Body of pancreas (tissue), 4 donors: ENCODE measurements at regions not wholly inside any gene's neighbourhood (a gene's known extent, or its start where the extent isn't known, plus 50 kb on each side); places are given as distances from the start of the nearest gene placed in this dataset.

Experiments used
- POLR2A ChIP-seq, 3 donors: fragments of 450-650 bp; IDR thresholded peaks; one replicate each; pipeline ENCODE4 v1.6.1; 2016; ENCODE audit warnings: antibody characterized with exemption in 3 of 3, mild to moderate bottlenecking in 2 of 3
- TF ChIP-seq, protein P1 (sequence below), 7 experiments: fragments of 450-650 bp in 4 of 7; fragments of 200-600 bp in 3 of 7; sonication (generic) in 3 of 7; IDR thresholded peaks; one replicate each; pipeline ENCODE4 v1.5.1; 2016 to 2019; ENCODE audit warnings: antibody characterized with exemption in 7 of 7

- TF ChIP-seq POLR2A (IDR thresholded peaks at IDR 0.05): no peak
- TF ChIP-seq, protein P1, sequence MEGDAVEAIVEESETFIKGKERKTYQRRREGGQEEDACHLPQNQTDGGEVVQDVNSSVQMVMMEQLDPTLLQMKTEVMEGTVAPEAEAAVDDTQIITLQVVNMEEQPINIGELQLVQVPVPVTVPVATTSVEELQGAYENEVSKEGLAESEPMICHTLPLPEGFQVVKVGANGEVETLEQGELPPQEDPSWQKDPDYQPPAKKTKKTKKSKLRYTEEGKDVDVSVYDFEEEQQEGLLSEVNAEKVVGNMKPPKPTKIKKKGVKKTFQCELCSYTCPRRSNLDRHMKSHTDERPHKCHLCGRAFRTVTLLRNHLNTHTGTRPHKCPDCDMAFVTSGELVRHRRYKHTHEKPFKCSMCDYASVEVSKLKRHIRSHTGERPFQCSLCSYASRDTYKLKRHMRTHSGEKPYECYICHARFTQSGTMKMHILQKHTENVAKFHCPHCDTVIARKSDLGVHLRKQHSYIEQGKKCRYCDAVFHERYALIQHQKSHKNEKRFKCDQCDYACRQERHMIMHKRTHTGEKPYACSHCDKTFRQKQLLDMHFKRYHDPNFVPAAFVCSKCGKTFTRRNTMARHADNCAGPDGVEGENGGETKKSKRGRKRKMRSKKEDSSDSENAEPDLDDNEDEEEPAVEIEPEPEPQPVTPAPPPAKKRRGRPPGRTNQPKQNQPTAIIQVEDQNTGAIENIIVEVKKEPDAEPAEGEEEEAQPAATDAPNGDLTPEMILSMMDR (IDR thresholded peaks at IDR 0.05): no peak
Measured at GRCh38 chr10:58109731-58110130, 158.0 kb downstream of the IPMK start.
